ENCODE measurements at regions not wholly inside any gene's neighbourhood (a gene's known extent, or its start where the extent isn't known, plus 50 kb on each side); places are given as distances from the start of the nearest gene placed in this dataset.

DNA sequence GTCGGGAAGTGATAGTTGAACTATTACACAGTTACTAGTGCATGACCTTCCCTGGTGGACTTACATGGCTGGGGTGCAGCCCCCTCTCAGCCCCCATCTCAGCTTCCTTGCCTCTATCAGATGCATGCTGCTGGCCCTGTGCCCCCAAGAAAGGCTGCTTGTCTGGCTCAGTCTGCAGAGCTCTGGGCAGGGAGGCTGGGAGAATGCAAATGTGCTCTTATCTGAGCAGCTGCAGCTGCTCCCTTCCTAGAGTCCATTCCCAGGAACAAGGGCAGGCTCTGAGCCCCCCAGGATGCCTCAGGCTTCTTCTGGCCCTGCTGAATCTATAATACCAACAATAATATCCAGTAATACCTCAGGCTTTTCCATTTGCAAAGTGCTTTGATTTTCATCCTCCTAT, 218.1 kb upstream of the SRRM4 start:
- Histone ChIP-seq H3K27me3 (ENCODE audit: control insufficient read depth, insufficient read depth, low read length) (no peaks in the 10 kb centered on the region), H3K36me3 (ENCODE audit: control insufficient read depth, insufficient read depth, low read length) (no peaks in the 10 kb centered on the region), H3K4me3 (ENCODE audit: low read depth, low read length) (no peak overlapping the region)
- DNase-seq (ENCODE audit: low read depth), result no peak
- TF ChIP-seq, protein P1, sequence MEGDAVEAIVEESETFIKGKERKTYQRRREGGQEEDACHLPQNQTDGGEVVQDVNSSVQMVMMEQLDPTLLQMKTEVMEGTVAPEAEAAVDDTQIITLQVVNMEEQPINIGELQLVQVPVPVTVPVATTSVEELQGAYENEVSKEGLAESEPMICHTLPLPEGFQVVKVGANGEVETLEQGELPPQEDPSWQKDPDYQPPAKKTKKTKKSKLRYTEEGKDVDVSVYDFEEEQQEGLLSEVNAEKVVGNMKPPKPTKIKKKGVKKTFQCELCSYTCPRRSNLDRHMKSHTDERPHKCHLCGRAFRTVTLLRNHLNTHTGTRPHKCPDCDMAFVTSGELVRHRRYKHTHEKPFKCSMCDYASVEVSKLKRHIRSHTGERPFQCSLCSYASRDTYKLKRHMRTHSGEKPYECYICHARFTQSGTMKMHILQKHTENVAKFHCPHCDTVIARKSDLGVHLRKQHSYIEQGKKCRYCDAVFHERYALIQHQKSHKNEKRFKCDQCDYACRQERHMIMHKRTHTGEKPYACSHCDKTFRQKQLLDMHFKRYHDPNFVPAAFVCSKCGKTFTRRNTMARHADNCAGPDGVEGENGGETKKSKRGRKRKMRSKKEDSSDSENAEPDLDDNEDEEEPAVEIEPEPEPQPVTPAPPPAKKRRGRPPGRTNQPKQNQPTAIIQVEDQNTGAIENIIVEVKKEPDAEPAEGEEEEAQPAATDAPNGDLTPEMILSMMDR (IDR thresholded peaks at IDR 0.05; ENCODE audit: insufficient read depth, low read length, poor library complexity, severe bottlenecking), result no peak

DNA sequence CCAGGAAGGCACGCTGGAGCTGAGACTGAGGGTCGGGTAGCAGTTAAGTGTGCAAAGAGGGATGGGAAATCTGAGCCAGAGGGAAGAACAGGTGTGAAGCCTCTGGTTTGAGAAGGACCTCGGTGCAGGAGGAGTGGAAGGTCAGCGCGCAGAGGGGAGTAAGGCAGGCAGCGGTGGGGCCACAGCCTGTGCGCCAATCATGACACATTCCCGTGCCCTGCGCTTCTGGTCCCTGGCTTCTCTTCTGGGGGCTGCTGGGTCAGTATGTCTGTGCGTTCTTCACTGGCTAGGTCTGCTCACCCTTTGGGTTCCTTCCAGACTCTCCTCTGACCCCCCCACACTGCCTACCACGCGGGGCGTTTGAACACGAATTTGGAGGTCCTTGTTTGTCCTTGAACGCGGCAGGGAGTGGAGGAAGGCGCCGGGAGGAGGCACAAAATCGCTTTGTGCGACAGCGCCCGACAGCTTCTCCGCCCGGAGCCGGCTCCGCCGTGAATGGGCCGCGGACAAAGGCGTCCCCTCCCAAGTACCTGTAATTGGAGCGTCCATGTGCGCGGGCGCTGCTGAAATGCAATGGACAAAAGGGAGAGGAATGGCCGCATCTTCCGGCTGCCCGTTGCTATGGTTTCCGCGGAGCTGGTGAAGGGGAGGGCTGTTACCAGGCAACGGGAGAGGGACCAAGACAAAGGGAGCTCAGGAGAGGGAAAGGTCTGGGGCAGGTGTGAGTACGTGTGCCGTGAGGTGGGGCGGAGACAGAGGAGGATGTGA, 207.2 kb upstream of the SRRM4 start:
- Histone ChIP-seq H3K27me3 (ENCODE audit: control insufficient read depth, insufficient read depth, low read length) (peaks cover 6% of the 10 kb centered on the region), H3K36me3 (ENCODE audit: control insufficient read depth, insufficient read depth, low read length) (no peaks in the 10 kb centered on the region), H3K4me3 (ENCODE audit: low read depth, low read length) (no peak overlapping the region)
- TF ChIP-seq, protein P1 (IDR thresholded peaks at IDR 0.05; ENCODE audit: insufficient read depth, low read length, poor library complexity, severe bottlenecking), result no peak
- DNase-seq (ENCODE audit: low read depth), result no peak

DNA sequence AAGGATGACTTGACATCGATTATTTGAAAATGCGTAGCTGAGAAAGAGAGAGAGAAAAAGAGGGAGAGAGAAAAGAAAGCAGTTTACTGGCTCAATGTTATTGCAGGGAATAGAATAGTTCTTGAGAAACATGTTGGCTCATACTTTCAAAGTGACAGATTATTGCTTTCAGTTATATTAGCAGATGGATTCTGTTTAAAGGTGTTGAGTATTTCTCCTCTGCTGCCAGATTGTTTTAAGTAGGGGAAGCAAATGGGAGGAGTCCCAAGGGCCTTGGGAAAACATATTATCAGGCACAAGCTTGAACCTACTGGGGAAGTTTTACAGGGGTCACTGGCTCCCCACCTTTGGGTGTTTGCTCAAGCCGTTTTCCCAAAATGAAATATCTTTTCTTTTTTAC, 203.8 kb upstream of the SRRM4 start:
- no peak overlapping the region for H3K4me3 ChIP-seq (ENCODE audit: low read depth, low read length)
- TF ChIP-seq, protein P1 (IDR thresholded peaks at IDR 0.05; ENCODE audit: insufficient read depth, low read length, poor library complexity, severe bottlenecking), result no peak
- peaks cover 6% of the 10 kb centered on the region for H3K27me3 ChIP-seq (ENCODE audit: control insufficient read depth, insufficient read depth, low read length)
- DNase-seq (ENCODE audit: low read depth), result no peak
- H3K36me3 ChIP-seq (ENCODE audit: control insufficient read depth, insufficient read depth, low read length), result no peaks in the 10 kb centered on the region

DNA sequence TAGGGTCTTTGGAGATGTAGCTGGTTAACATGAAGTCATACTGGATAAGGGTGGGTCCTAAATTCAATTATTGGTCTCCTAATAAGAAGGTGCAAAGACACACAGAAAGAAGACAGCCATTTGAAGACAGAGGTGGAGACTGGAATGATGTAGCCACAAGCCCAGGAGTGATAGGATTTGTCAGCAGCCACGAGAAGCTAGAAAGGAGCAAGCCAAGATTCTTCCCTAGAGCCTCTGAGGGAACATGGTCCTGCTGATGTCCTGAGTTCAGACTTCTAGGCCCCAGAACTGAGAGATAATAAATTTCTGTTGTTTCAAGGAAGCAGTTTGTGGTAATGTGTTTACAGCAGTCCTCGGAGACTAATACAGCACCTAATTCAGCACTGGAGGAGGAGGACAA, 203.3 kb upstream of the SRRM4 start:
- Histone ChIP-seq H3K27me3 (ENCODE audit: control insufficient read depth, insufficient read depth, low read length) (peaks cover 6% of the 10 kb centered on the region), H3K4me3 (ENCODE audit: low read depth, low read length) (no peak overlapping the region), H3K36me3 (ENCODE audit: control insufficient read depth, insufficient read depth, low read length) (no peaks in the 10 kb centered on the region)
- TF ChIP-seq, protein P1 (IDR thresholded peaks at IDR 0.05; ENCODE audit: insufficient read depth, low read length, poor library complexity, severe bottlenecking), result no peak
- DNase-seq (ENCODE audit: low read depth), result no peak

DNA sequence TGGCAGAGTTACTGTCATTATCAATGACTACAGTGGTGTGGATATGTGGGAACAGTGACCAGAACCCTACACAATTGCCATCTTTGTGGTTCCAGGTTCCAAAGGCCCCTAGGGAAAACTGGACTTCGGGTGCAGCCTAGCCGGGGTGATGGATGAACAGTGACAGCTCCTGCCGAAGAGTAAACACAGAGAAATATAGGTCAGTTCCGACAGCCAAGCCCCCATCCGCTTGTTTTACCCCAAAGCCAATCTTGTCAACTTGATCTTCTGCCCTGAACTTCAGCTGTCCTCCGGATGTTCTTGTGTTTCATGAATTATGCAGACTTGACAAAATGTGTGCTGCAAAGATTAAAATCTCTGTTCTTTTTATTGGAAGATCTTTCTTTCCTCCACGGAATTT, 200.4 kb upstream of the SRRM4 start:
- no peak overlapping the region for H3K4me3 ChIP-seq (ENCODE audit: low read depth, low read length)
- no peak for DNase-seq (ENCODE audit: low read depth)
- TF ChIP-seq, protein P1 (IDR thresholded peaks at IDR 0.05; ENCODE audit: insufficient read depth, low read length, poor library complexity, severe bottlenecking), result no peak
- no peaks in the 10 kb centered on the region for H3K27me3 ChIP-seq (ENCODE audit: control insufficient read depth, insufficient read depth, low read length)
- no peaks in the 10 kb centered on the region for H3K36me3 ChIP-seq (ENCODE audit: control insufficient read depth, insufficient read depth, low read length)

DNA sequence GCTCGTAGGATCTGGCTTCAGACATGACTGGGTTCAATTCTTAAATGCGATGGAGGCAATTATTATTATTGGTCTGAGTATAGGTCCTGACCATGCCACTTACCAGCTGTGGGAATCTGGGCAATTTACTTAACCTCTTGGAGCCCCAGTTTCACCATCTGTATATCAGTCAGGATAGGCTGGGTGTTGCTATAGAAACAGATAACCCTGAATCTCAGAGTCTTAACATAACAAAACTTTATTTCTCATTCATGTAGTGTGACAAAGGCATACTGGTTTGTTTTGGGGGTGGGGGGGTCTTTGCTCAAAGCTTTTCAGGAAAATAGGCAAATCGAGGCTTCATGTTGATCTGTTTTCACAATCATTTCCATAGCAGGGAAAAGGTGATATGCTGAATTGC, 199.6 kb upstream of the SRRM4 start:
- TF ChIP-seq, protein P1 (IDR thresholded peaks at IDR 0.05; ENCODE audit: insufficient read depth, low read length, poor library complexity, severe bottlenecking), result no peak
- no peaks in the 10 kb centered on the region for H3K27me3 ChIP-seq (ENCODE audit: control insufficient read depth, insufficient read depth, low read length)
- H3K4me3 ChIP-seq (ENCODE audit: low read depth, low read length), result no peak overlapping the region
- no peaks in the 10 kb centered on the region for H3K36me3 ChIP-seq (ENCODE audit: control insufficient read depth, insufficient read depth, low read length)
- no peak for DNase-seq (ENCODE audit: low read depth)

All from kidney epithelial cell (primary cell).